HEK293 (cell line): ENCODE measurements at regions not wholly inside any gene's neighbourhood (a gene's known extent, or its start where the extent isn't known, plus 50 kb on each side); places are given as distances from the start of the nearest gene placed in this dataset.

Experiments used
- GLIS2 ChIP-seq: fragments of 450-650 bp; formaldehyde crosslinking; IDR thresholded peaks from 2 replicates; pipeline ENCODE4 v1.5.1; 2016; ENCODE audit warnings: missing biosample characterization, missing genetic modification characterization
- MZF1 ChIP-seq: fragments of 450-650 bp; formaldehyde crosslinking; IDR thresholded peaks from 2 replicates; pipeline ENCODE4 v1.5.1; 2017; ENCODE audit warnings: missing biosample characterization, missing genetic modification characterization, borderline replicate concordance
- TCF7L2 ChIP-seq: IDR thresholded peaks from 2 replicates; pipeline ENCODE4 v1.6.1; 2011; ENCODE audit warnings: low read depth, mild to moderate bottlenecking, inconsistent platforms, low read length, moderate library complexity, borderline replicate concordance
- ZNF654 ChIP-seq: fragments of 450-650 bp; formaldehyde crosslinking; IDR thresholded peaks from 2 replicates; pipeline ENCODE4 v1.5.1; 2016; ENCODE audit warnings: low read depth, missing biosample characterization, missing genetic modification characterization
- ZNF670 ChIP-seq: fragments of 450-650 bp; formaldehyde crosslinking; IDR thresholded peaks from 2 replicates; pipeline ENCODE4 v1.5.1; 2016; ENCODE audit warnings: missing biosample characterization, missing genetic modification characterization, low read depth
- TF ChIP-seq, protein P1 (sequence below): fragments of 450-650 bp; formaldehyde crosslinking; IDR thresholded peaks from 2 replicates; pipeline ENCODE4 v1.5.1; 2016; ENCODE audit warnings: missing biosample characterization, missing genetic modification characterization
- TF ChIP-seq, protein P2 (sequence below): sonication (generic); formaldehyde crosslinking; IDR thresholded peaks from 2 replicates; pipeline ENCODE4 v1.8.1; 2022; ENCODE audit warnings: mild to moderate bottlenecking, moderate library complexity, missing genetic modification reagents

DNA sequence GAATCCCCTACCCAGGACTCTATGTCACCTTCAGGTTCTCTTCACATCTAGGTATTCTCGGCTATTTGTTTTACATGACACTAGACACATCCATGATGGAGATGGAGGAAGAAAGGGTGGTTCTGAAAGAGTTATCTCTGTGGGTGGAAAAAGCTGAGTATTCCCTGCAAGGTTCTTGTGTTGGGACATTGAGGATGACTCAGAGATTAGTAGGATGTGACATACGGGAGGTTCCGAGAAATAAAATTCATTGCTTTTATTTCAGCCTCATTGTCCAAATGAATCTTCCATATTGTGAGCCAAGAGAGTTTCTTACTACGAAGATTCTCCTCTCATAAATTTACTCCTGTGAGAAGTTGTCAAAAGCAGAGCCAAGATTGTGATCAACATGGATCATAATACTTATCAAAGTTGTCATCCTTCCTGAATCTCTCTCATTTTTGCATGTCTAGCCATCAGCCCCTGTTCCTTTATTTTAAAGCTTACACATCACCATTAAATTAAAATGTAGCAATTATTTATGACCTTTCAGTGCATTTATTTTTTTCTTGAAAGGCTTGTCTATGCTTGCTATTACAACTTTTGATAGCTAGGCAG lies 370.0 kb downstream of the PSAT1 start:
- TF ChIP-seq ZNF654 (tag by site-specific recombination) (no peak), ZNF670 (no peak), TCF7L2 (no peak), GLIS2 (tag by site-specific recombination) (no peak), MZF1 (tag by site-specific recombination) (no peak)
- TF ChIP-seq, protein P1, sequence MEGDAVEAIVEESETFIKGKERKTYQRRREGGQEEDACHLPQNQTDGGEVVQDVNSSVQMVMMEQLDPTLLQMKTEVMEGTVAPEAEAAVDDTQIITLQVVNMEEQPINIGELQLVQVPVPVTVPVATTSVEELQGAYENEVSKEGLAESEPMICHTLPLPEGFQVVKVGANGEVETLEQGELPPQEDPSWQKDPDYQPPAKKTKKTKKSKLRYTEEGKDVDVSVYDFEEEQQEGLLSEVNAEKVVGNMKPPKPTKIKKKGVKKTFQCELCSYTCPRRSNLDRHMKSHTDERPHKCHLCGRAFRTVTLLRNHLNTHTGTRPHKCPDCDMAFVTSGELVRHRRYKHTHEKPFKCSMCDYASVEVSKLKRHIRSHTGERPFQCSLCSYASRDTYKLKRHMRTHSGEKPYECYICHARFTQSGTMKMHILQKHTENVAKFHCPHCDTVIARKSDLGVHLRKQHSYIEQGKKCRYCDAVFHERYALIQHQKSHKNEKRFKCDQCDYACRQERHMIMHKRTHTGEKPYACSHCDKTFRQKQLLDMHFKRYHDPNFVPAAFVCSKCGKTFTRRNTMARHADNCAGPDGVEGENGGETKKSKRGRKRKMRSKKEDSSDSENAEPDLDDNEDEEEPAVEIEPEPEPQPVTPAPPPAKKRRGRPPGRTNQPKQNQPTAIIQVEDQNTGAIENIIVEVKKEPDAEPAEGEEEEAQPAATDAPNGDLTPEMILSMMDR (tag by site-specific recombination) = no peak
- TF ChIP-seq, protein P2, sequence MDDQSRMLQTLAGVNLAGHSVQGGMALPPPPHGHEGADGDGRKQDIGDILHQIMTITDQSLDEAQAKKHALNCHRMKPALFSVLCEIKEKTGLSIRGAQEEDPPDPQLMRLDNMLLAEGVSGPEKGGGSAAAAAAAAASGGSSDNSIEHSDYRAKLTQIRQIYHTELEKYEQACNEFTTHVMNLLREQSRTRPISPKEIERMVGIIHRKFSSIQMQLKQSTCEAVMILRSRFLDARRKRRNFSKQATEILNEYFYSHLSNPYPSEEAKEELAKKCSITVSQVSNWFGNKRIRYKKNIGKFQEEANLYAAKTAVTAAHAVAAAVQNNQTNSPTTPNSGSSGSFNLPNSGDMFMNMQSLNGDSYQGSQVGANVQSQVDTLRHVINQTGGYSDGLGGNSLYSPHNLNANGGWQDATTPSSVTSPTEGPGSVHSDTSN (CRISPR knock-in tag) = no peak
